Posterior vena cava (tissue), 2 donors: ENCODE measurements at regions not wholly inside any gene's neighbourhood (a gene's known extent, or its start where the extent isn't known, plus 50 kb on each side); places are given as distances from the start of the nearest gene placed in this dataset.

Experiments
- DNase-seq: peaks from one replicate; pipeline ENCODE4 v3.0.0-alpha.2; 2020; ENCODE audit warnings: low spot score
- intact Hi-C, 2 donors: fragments of 100-400 bp; cut with DNase I; formaldehyde crosslinking; loops; one replicate each; pipeline versions ENCODE4 v1.14.1 to v1.14.2; 2022 to 2023
- donor health status: DM: yes; HTN: yes; CAD: no.
- donor health status: DM: yes; HTN: yes; CAD: no.

- intact Hi-C loops: no loop called here
- no peak for DNase-seq
Observed at GRCh38 chr2:237190966-237191713, 105.5 kb downstream of the COPS8 start.

GRCh38 chr2:237191714-237192081, 106.0 kb downstream of the COPS8 start:
- intact Hi-C loops: no loop called here
- peak; percentile 77 for DNase-seq

GRCh38 chr2:237192881-237193280, 107.2 kb downstream of the COPS8 start:
- intact Hi-C loops: no loop called here
- no peak for DNase-seq

- intact Hi-C loops: no loop called here
- no peak for DNase-seq
Observed at GRCh38 chr2:237193436-237193835, 107.7 kb downstream of the COPS8 start.

- DNase-seq: no peak
- intact Hi-C loops: no loop called here
Observed at GRCh38 chr2:237194081-237194480, 108.4 kb downstream of the COPS8 start.

GRCh38 chr2:237194906-237195305, 109.2 kb downstream of the COPS8 start:
- no peak for DNase-seq
- intact Hi-C loops: no loop called here

- DNase-seq: no peak
Observed at GRCh38 chr2:237195396-237196120, 109.9 kb downstream of the COPS8 start.

GRCh38 chr2:237196409-237196808, 110.7 kb downstream of the COPS8 start:
- no peak for DNase-seq
- intact Hi-C loops: no loop called here

More at GRCh38 chr2:237195396-237196120, 109.9 kb downstream of the COPS8 start:
- intact Hi-C loops: no loop called here

GRCh38 chr2:237196866-237197618, 111.4 kb downstream of the COPS8 start:
- intact Hi-C loops: no loop called here
- no peak for DNase-seq

GRCh38 chr2:237198164-237198855, 112.6 kb downstream of the COPS8 start:
- DNase-seq: no peak
- intact Hi-C loops: no loop called here

- intact Hi-C loops: no loop called here
- DNase-seq: no peak
Observed at GRCh38 chr2:237199082-237199481, 113.4 kb downstream of the COPS8 start.

- no peak for DNase-seq
- intact Hi-C loops: no loop called here
Observed at GRCh38 chr2:237199577-237199976, 113.9 kb downstream of the COPS8 start.

GRCh38 chr2:237200462-237200861, 114.8 kb downstream of the COPS8 start:
- no peak for DNase-seq
- intact Hi-C loops: no loop called here

GRCh38 chr2:237201461-237202287, 116.0 kb downstream of the COPS8 start:
- intact Hi-C loops: no loop called here
- no peak for DNase-seq

- no peak for DNase-seq
- intact Hi-C loops: no loop called here
Observed at GRCh38 chr2:237202288-237203030, 116.8 kb downstream of the COPS8 start.

- intact Hi-C loops: no loop called here
- DNase-seq: no peak
Observed at GRCh38 chr2:237205043-237205541, 119.4 kb downstream of the COPS8 start.

- intact Hi-C loops: no loop called here
Observed at GRCh38 chr2:237205561-237205971, 119.9 kb downstream of the COPS8 start.

GRCh38 chr2:237207646-237208045, 122.0 kb downstream of the COPS8 start:
- intact Hi-C loops: no loop called here
- peak; percentile 94 for DNase-seq

More at GRCh38 chr2:237205561-237205971, 119.9 kb downstream of the COPS8 start:
- DNase-seq: no peak
